Stimulated activated CD8-positive, alpha-beta memory T cell treated with anti-CD3 and anti-CD28 coated beads, Interleukin-15, amount 100 ng/mL, for 48 hours (primary cell): ENCODE measurements at regions not wholly inside any gene's neighbourhood (a gene's known extent, or its start where the extent isn't known, plus 50 kb on each side); places are given as distances from the start of the nearest gene placed in this dataset.
"Not testable (repeated sequence)": the region's sequence is repeated elsewhere in the genome, so short reads cannot be mapped to it uniquely, and the experiment has no call there.

Experiments
- DNase-seq, 2 donors: peaks; one replicate each; pipeline ENCODE4 v3.0.0-alpha.2; 2020; ENCODE audit warnings: low read depth in 2 of 2

GRCh38 chr1:239112101-239112935, 274.1 kb upstream of the CHRM3 start:
- no peak for DNase-seq

- no peak for DNase-seq
Observed at GRCh38 chr1:239107676-239108075, 278.7 kb upstream of the CHRM3 start.

GRCh38 chr1:239106689-239107088, 279.7 kb upstream of the CHRM3 start:
- not testable (repeated sequence) for DNase-seq

- DNase-seq = no peak
Observed at GRCh38 chr1:239098400-239099037, 287.8 kb upstream of the CHRM3 start.

GRCh38 chr1:239091537-239091936, 294.8 kb upstream of the CHRM3 start:
- DNase-seq = no peak

- no peak for DNase-seq
Observed at GRCh38 chr1:239084459-239085080, 301.8 kb upstream of the CHRM3 start.

- not testable (repeated sequence) for DNase-seq
Observed at GRCh38 chr1:239081947-239082346, 304.4 kb upstream of the CHRM3 start.

- no peak for DNase-seq
Observed at GRCh38 chr1:239067480-239067879, 318.9 kb upstream of the CHRM3 start.

GRCh38 chr1:239067058-239067457, 319.3 kb upstream of the CHRM3 start:
- no peak for DNase-seq

- DNase-seq = no peak
Observed at GRCh38 chr1:239061770-239062169, 324.6 kb upstream of the CHRM3 start.

GRCh38 chr1:239058190-239058589, 328.2 kb upstream of the CHRM3 start:
- DNase-seq = no peak

- DNase-seq = no peak
Observed at GRCh38 chr1:239056940-239057339, 329.4 kb upstream of the CHRM3 start.

GRCh38 chr1:239053279-239053678, 333.1 kb upstream of the CHRM3 start:
- DNase-seq = no peak

- DNase-seq = no peak
Observed at GRCh38 chr1:239049571-239049970, 336.8 kb upstream of the CHRM3 start.

GRCh38 chr1:239044829-239045228, 341.5 kb upstream of the CHRM3 start:
- DNase-seq = no peak

- DNase-seq = no peak
Observed at GRCh38 chr1:239040523-239040922, 345.8 kb upstream of the CHRM3 start.

- DNase-seq = no peak
Observed at GRCh38 chr1:239031310-239031709, 355.1 kb upstream of the CHRM3 start.

- DNase-seq = no peak
Observed at GRCh38 chr1:239025997-239026694, 360.2 kb upstream of the CHRM3 start.

- no peak for DNase-seq
Observed at GRCh38 chr1:239025223-239025622, 361.1 kb upstream of the CHRM3 start.

GRCh38 chr1:239023732-239024360, 362.5 kb upstream of the CHRM3 start:
- DNase-seq = no peak

- no peak for DNase-seq
Observed at GRCh38 chr1:239016337-239016736, 370.0 kb upstream of the CHRM3 start.

- no peak for DNase-seq
Observed at GRCh38 chr1:239011382-239011781, 375.0 kb upstream of the CHRM3 start.
